NT2/D1 (cell line): ENCODE measurements at regions not wholly inside any gene's neighbourhood (a gene's known extent, or its start where the extent isn't known, plus 50 kb on each side); places are given as distances from the start of the nearest gene placed in this dataset.

Source experiments
- SUZ12 ChIP-seq: IDR thresholded peaks from 2 replicates; pipeline ENCODE4 v1.6.1; 2011; ENCODE audit not compliant: insufficient read length, insufficient read depth; ENCODE audit errors: extremely low read depth
- YY1 ChIP-seq: IDR thresholded peaks from 2 replicates; pipeline ENCODE4 v1.6.1; 2011; ENCODE audit not compliant: insufficient read length, insufficient read depth

GRCh38 chr1:238653693-238654321 lies 732.6 kb upstream of the CHRM3 start:
- TF ChIP-seq YY1: no peak
- TF ChIP-seq SUZ12: no peak
